NCI-H2081 (cell line): ENCODE measurements at regions not wholly inside any gene's neighbourhood (a gene's known extent, or its start where the extent isn't known, plus 50 kb on each side); places are given as distances from the start of the nearest gene placed in this dataset.
"Not testable (repeated sequence)": the region's sequence is repeated elsewhere in the genome, so short reads cannot be mapped to it uniquely, and the experiment has no call there.

Source experiments
- DNase-seq, 2 experiments: peaks; one replicate each; lab custom pipeline; 2025; lab: John Stamatoyannopoulos, UW

- no peak for DNase-seq
Observed at GRCh38 chr4:170698334-170698733, 608.6 kb upstream of the AADAT start.

GRCh38 chr4:170697845-170698244 is 608.1 kb upstream of the AADAT start:
- no peak for DNase-seq

GRCh38 chr4:170697045-170697444 is 607.3 kb upstream of the AADAT start:
- no peak for DNase-seq

- DNase-seq = no peak
Observed at GRCh38 chr4:170691168-170691567, 601.4 kb upstream of the AADAT start.

GRCh38 chr4:170687751-170688150 is 598.0 kb upstream of the AADAT start:
- DNase-seq = no peak

GRCh38 chr4:170685701-170686100 is 595.9 kb upstream of the AADAT start:
- not testable (repeated sequence) for DNase-seq

GRCh38 chr4:170682558-170683294 is 593.0 kb upstream of the AADAT start:
- DNase-seq = no peak

- DNase-seq = not testable (repeated sequence)
Observed at GRCh38 chr4:170682087-170682486, 592.3 kb upstream of the AADAT start.

- no peak for DNase-seq
Observed at GRCh38 chr4:170675568-170676262, 586.0 kb upstream of the AADAT start.

- DNase-seq = no peak
Observed at GRCh38 chr4:170674176-170674575, 584.4 kb upstream of the AADAT start.

GRCh38 chr4:170672381-170672965 is 582.7 kb upstream of the AADAT start:
- no peak for DNase-seq

- DNase-seq = no peak
Observed at GRCh38 chr4:170671171-170671570, 581.4 kb upstream of the AADAT start.

GRCh38 chr4:170667814-170668213 is 578.1 kb upstream of the AADAT start:
- DNase-seq = no peak

- no peak for DNase-seq
Observed at GRCh38 chr4:170666909-170667308, 577.2 kb upstream of the AADAT start.

- no peak for DNase-seq
Observed at GRCh38 chr4:170662250-170662649, 572.5 kb upstream of the AADAT start.

- DNase-seq = no peak
Observed at GRCh38 chr4:170657761-170658160, 568.0 kb upstream of the AADAT start.

GRCh38 chr4:170656506-170656905 is 566.8 kb upstream of the AADAT start:
- no peak for DNase-seq

- no peak for DNase-seq
Observed at GRCh38 chr4:170652571-170652970, 562.8 kb upstream of the AADAT start.

GRCh38 chr4:170651786-170652185 is 562.0 kb upstream of the AADAT start:
- no peak for DNase-seq

GRCh38 chr4:170627418-170627817 is 537.7 kb upstream of the AADAT start:
- DNase-seq = no peak

GRCh38 chr4:170623899-170624298 is 534.1 kb upstream of the AADAT start:
- DNase-seq = no peak

- DNase-seq = no peak
Observed at GRCh38 chr4:170610434-170610833, 520.7 kb upstream of the AADAT start.

GRCh38 chr4:170599894-170600293 is 510.1 kb upstream of the AADAT start:
- no peak for DNase-seq
